GM21529 (cell line): ENCODE measurements at regions not wholly inside any gene's neighbourhood (a gene's known extent, or its start where the extent isn't known, plus 50 kb on each side); places are given as distances from the start of the nearest gene placed in this dataset.
A peak's percentile ranks its signal among the peaks of the same experiment; 100 is the strongest.

Experiments used
- ATAC-seq: cut with Tn5 transposase; IDR thresholded peaks from one replicate; pipeline ENCODE4 v1.9.1; 2021; ENCODE audit not compliant: unreplicated experiment

- ATAC-seq, result no peak
Measured at GRCh38 chr6:155584006-155584405, 128.4 kb upstream of the NOX3 start.

GRCh38 chr6:155582016-155582991, 126.7 kb upstream of the NOX3 start:
- no peak for ATAC-seq

DNA sequence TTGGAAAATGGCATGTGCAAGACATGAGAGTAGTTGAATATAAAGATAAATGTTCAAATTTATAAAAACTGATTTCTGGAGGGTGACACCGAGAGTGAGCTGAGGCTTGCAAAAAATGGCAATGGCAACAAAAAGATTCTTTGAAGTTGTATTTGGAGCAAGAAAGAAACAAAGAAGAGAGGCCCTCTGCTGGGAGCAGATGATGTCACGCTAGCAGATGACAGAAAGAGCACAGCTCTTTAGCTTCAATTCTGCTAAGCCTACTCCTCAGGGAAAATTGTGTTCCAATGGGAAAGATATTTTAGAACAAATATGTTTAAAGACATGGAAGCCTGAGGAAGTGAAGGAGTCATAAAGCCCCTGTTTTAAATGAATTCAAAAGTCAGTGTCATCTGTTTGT, 125.3 kb upstream of the NOX3 start:
- ATAC-seq, result no peak

GRCh38 chr6:155578251-155578650, 122.6 kb upstream of the NOX3 start:
- no peak for ATAC-seq

DNA sequence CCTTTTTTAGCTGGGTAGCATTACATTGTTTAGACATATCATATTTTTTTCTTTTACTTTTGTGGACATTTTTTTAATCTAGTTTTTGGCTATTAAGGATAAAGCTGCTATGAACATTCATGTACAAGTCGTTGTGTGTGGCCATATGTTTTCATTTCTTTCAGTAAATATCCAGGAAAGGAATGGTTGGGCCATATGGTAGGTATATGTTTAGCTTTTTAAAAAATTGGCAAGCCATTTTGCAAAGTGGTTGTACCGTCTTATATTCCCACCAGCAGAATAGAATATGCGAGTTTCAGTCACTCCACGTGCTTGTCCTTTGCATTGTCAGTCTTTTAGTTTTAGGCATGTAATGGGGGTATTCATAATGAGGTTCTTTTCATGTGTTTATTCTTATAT, 106.3 kb upstream of the NOX3 start:
- no peak for ATAC-seq

GRCh38 chr6:155561257-155561965, 105.8 kb upstream of the NOX3 start:
- ATAC-seq, result no peak

DNA sequence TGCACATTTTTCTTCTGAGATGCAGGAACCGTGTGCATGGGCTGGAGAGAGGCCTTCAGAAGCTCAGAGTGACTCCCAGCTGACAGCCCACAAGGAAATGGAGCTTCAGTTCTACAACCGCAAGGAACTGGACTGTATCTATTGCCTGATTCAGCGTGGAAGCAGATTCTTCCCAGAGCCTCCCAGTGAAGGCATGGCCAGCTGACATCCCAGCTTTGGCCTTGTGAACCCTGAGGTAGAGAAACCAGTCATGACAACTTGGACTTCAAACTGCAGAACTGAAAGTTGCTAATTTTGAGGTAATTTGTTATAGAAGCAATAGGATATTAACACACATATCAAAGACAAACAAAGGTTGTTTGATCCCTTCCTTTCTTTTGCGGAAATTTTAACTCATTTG, 94.3 kb upstream of the NOX3 start:
- no peak for ATAC-seq

GRCh38 chr6:155549028-155549798, 93.6 kb upstream of the NOX3 start:
- ATAC-seq, result no peak

DNA sequence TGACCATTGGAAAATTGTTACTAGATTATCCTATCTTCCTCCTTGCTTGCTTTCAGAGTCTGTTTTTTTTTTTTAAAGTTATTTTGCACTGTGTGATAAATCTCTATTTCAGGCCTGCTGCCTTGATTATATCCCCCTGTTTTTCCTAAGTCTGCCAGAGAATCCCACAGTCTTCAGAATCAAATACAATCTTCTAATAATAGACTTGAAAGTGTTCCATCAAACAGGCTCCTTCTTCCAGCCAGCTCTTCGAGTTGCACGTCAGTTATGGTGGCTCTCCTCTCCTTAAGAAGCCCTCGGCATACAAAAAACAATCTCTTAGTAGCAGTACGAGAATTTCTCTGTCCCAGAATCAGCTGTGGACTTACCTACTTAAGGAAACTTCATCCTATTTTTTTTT, 92.9 kb upstream of the NOX3 start:
- ATAC-seq, result no peak

DNA sequence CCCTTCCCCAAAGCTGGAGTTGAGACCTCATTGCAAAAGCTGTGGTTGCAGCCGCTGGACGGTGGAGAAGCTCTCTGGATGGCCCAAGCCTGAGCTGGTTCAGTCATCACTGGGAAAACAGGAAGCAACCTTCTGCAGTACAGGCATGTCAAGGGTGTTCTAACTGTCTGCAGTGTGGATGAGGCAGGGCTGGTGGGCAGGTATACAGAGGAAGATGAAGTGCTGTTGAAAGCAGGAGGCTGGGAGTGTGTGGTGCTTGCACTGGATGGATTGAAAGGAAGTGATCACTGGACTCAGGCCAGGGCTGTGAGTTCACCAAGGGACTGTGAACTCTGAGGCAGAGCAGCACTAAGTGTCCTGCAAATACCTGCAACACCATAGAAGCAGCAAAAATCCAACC, 89.0 kb upstream of the NOX3 start:
- ATAC-seq, result no peak

DNA sequence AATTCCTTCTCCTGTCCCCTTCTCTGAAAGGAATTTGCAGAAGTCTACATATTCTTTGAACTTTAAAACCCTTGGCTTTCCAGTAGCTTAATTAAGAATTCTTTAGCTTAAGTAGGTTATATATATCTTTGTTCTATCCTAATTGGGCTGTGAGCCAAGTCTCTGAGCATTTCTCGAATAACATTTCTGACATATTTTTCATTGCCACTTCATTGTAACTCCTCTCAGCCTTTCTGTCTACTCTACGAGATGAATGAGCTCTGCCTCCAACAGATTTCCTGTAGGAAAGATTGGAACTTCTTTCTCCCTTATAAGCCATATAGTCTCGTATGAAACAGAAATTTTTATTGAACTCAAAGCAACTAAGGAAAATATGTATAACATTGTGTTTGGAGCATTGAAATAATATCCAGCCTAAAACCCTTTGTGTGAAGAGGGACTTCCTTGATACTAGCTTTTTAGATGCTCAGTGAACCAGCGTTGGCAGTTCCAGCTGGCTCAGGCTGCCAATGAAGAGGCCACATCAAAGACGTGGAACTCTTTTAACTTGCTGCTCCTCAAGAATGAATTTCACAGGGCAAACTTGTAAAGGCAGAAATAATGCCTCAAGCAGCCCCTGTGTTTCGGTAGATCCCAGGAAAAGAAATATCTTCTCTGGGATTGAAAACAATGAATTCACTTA, 87.7 kb upstream of the NOX3 start:
- no peak for ATAC-seq

DNA sequence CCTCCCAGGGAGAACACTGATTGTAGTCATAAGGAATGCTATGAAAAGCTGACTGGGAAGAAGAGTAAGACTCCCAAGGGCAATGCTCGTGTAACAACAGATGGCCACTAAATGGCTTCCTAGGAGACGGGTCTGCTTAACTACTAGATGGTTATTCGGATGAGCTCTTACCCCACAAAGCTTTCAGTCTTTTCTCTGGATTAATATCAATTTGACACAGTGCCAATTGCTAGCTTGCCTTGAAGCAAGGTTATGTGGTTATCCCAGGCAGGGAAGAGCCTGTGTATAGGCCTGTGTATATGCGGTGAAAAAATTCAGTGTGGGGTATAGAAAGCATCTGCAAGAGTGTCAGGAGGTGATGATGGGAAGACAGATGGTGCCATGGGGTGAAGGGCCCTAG, 86.4 kb upstream of the NOX3 start:
- no peak for ATAC-seq

GRCh38 chr6:155538708-155539390, 83.2 kb upstream of the NOX3 start:
- ATAC-seq, result no peak

DNA sequence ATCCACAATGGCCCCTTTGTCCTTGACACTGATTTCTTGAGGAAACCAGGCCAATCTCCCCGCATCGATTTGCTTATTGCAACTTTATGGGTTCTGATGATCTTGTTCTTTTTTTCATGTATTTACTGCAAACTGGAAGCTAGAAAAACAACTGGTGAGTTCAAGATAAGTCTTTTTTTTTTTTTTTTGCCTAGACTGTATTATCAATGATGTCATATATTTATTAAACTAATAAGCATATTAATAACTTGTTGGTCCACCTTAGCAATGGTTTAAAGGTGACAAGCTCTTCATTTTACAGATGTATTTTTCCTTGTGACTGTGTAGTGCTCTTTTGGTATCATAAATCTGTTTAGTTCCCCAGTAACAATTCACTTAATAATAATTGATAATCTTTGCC, 79.0 kb upstream of the NOX3 start:
- no peak for ATAC-seq

- peak; percentile 75 for ATAC-seq
Measured at GRCh38 chr6:155530219-155530834, 74.7 kb upstream of the NOX3 start.

GRCh38 chr6:155529814-155530213, 74.2 kb upstream of the NOX3 start:
- peak; percentile 18 for ATAC-seq

DNA sequence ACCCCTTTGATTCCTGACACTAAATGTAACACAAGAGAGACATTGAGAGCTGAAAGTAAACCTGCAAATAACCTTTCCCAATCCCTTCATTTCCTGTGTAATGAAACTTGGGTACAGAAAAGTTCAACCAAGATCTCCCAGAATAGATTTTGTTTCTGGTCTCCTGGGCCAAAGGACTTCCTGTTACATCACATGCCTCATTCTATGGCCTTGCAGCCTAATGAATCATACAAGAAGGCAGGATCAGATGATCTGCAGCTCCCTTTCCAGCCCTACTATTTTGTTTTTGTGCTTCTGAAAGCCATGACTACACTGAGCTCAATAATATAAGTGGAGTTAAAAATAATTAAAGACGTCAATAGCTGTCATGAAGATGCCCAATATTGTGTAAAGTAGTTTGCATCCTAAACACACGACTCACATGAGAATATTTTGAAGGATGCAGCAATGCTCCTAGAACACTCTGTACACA, 73.4 kb upstream of the NOX3 start:
- ATAC-seq, result peak; percentile 53

DNA sequence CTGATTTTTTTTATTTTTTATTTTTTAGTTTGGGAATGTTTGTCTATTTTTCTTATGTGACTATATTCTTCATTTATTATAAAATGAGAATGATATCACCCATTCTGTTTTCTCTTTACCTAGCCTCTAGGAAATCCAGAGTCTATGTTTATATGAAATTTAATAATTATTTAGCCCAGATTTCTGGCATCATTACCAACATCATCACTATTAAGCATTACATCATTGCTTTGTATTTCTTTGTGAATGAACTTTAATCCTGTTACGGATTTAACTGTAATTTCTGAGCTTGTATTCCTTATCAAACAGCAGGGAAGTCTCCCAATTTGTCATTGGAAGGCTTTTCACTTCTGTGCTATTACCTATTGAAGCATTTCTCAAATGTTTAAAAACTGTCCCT, 72.7 kb upstream of the NOX3 start:
- ATAC-seq, result no peak

GRCh38 chr6:155527443-155527842, 71.8 kb upstream of the NOX3 start:
- ATAC-seq, result no peak
